Stimulated activated CD8-positive, alpha-beta memory T cell treated with anti-CD3 and anti-CD28 coated beads, Interleukin-15, amount 100 ng/mL, for 4 hours (primary cell): ENCODE measurements at regions not wholly inside any gene's neighbourhood (a gene's known extent, or its start where the extent isn't known, plus 50 kb on each side); places are given as distances from the start of the nearest gene placed in this dataset.

Source experiments
- DNase-seq, 2 donors: peaks; one replicate each; pipeline ENCODE4 v3.0.0-alpha.2; 2020; ENCODE audit warnings: low read depth in 2 of 2

- DNase-seq: no peak
Measured at GRCh38 chr21:27825035-27825434, 858.1 kb upstream of the ADAMTS5 start.

- no peak for DNase-seq
Measured at GRCh38 chr21:27823652-27824201, 856.8 kb upstream of the ADAMTS5 start.

GRCh38 chr21:27820342-27820741 is 853.5 kb upstream of the ADAMTS5 start:
- no peak for DNase-seq

- no peak for DNase-seq
Measured at GRCh38 chr21:27819299-27819698, 852.4 kb upstream of the ADAMTS5 start.

GRCh38 chr21:27818847-27819246 is 852.0 kb upstream of the ADAMTS5 start:
- no peak for DNase-seq

- DNase-seq: no peak
Measured at GRCh38 chr21:27817902-27818623, 851.2 kb upstream of the ADAMTS5 start.

GRCh38 chr21:27817074-27817473 is 850.2 kb upstream of the ADAMTS5 start:
- no peak for DNase-seq

GRCh38 chr21:27816301-27816700 is 849.4 kb upstream of the ADAMTS5 start:
- no peak for DNase-seq

GRCh38 chr21:27814226-27814625 is 847.3 kb upstream of the ADAMTS5 start:
- no peak for DNase-seq

GRCh38 chr21:27813750-27814149 is 846.9 kb upstream of the ADAMTS5 start:
- DNase-seq: no peak

GRCh38 chr21:27813344-27813743 is 846.5 kb upstream of the ADAMTS5 start:
- DNase-seq: no peak

GRCh38 chr21:27812279-27812678 is 845.4 kb upstream of the ADAMTS5 start:
- no peak for DNase-seq

- DNase-seq: no peak
Measured at GRCh38 chr21:27808923-27809322, 842.0 kb upstream of the ADAMTS5 start.

GRCh38 chr21:27807596-27807995 is 840.7 kb upstream of the ADAMTS5 start:
- DNase-seq: no peak

- DNase-seq: no peak
Measured at GRCh38 chr21:27806281-27806680, 839.4 kb upstream of the ADAMTS5 start.

- no peak for DNase-seq
Measured at GRCh38 chr21:27805696-27806095, 838.8 kb upstream of the ADAMTS5 start.

GRCh38 chr21:27804515-27804914 is 837.6 kb upstream of the ADAMTS5 start:
- DNase-seq: no peak

GRCh38 chr21:27803571-27803970 is 836.7 kb upstream of the ADAMTS5 start:
- no peak for DNase-seq

GRCh38 chr21:27802816-27803475 is 836.1 kb upstream of the ADAMTS5 start:
- no peak for DNase-seq

GRCh38 chr21:27799861-27800260 is 833.0 kb upstream of the ADAMTS5 start:
- no peak for DNase-seq

- no peak for DNase-seq
Measured at GRCh38 chr21:27796106-27796505, 829.2 kb upstream of the ADAMTS5 start.

- DNase-seq: no peak
Measured at GRCh38 chr21:27795418-27795817, 828.5 kb upstream of the ADAMTS5 start.

- no peak for DNase-seq
Measured at GRCh38 chr21:27793901-27794300, 827.0 kb upstream of the ADAMTS5 start.
